Lung (tissue), 11 donors: ENCODE measurements at regions not wholly inside any gene's neighbourhood (a gene's known extent, or its start where the extent isn't known, plus 50 kb on each side); places are given as distances from the start of the nearest gene placed in this dataset.

Experiments used
- ATAC-seq: fragments of 200-7000 bp; cut with Tn5 transposase; one replicate; pipeline ENCODE4 v1.9.1; 2020; ENCODE audit warnings: moderate number of reproducible peaks; ENCODE audit not compliant: insufficient read depth, low FRiP score
- DNase-seq, 3 donors: peaks; one replicate each; pipeline ENCODE4 v3.0.0-alpha.2; 2013 to 2017
- H3K27ac ChIP-seq, 2 donors: one replicate each; pipeline ENCODE4 v1.5.1; 2013; ENCODE audit warnings: mild to moderate bottlenecking in 2 of 2, moderate library complexity in 2 of 2, control low read depth in 1 of 2, inconsistent platforms in 1 of 2, low read depth in 1 of 2, low read length in 1 of 2
- H3K27me3 ChIP-seq, 3 donors: one replicate each; pipeline ENCODE4 v1.5.1; 2013; ENCODE audit warnings: low read length in 2 of 3; ENCODE audit not compliant: control insufficient read depth in 3 of 3, insufficient read depth in 3 of 3
- H3K36me3 ChIP-seq, 4 donors: one replicate each; pipeline ENCODE4 v1.5.1; 2013; ENCODE audit warnings: low read length in 4 of 4, mild to moderate bottlenecking in 1 of 4, moderate library complexity in 1 of 4; ENCODE audit not compliant: control insufficient read depth in 4 of 4, insufficient read depth in 4 of 4
- H3K4me1 ChIP-seq, 5 donors: one replicate each; pipeline ENCODE4 v1.5.1; 2013; ENCODE audit warnings: low read length in 5 of 5, mild to moderate bottlenecking in 2 of 5, moderate library complexity in 1 of 5; ENCODE audit not compliant: control insufficient read depth in 5 of 5, insufficient read depth in 5 of 5
- H3K4me3 ChIP-seq: one replicate; pipeline ENCODE4 v1.5.1; 2013; ENCODE audit warnings: mild to moderate bottlenecking, control low read depth, moderate library complexity
- H3K9ac ChIP-seq, 2 donors: one replicate each; pipeline ENCODE4 v1.5.1; 2013; ENCODE audit warnings: low read length in 2 of 2, control low read depth in 1 of 2; ENCODE audit not compliant: insufficient read depth in 1 of 2
- H3K9me3 ChIP-seq, 4 donors: one replicate each; pipeline ENCODE4 v1.5.1; 2013; ENCODE audit warnings: low read length in 3 of 4, mild to moderate bottlenecking in 1 of 4, moderate library complexity in 1 of 4; ENCODE audit not compliant: control insufficient read depth in 4 of 4, insufficient read depth in 3 of 4
- WGBS, 2 donors: extraction: QIAGEN DNeasy Blood & Tissue Kit; methylation state at CpG; one replicate each; pipeline ENCODE4 v1.1.7; 2013; 5-methylcytosine and 5-hydroxymethylcytosine counted together
- TF ChIP-seq, protein P1 (sequence below): IDR thresholded peaks from 2 replicates; pipeline ENCODE4 v1.5.1; 2012; ENCODE audit warnings: mild to moderate bottlenecking; ENCODE audit errors: control extremely low read depth, extremely low read depth
- donor health status: control.
- donor health status: control.
- donor health status: Bipolar disorder and iron deficiency.
- donor health status: healthy.
- donor health status: DM: yes; HTN: yes; CAD: no.

DNA sequence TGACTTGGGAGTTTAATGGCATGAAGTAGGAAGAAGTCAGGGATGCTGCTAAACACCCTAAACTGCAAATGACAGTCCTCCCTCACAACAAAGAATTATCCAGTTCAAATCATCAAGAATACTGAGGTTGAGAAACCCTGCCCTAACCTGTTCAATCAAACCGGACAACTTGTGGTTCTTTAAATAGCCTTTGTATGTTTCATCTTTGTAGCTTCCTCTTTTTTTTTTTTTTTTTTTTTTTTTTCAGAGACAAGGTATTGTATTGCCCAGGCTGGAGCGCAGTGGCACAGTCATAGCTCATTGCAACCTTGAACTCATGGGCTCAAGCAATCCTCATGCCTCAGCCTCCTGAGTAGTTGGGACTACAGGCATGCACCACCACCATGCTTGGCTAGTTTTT, 52.5 kb upstream of the TTC29 start:
- Histone ChIP-seq H3K36me3 (no peaks in the 10 kb centered on the region), H3K4me3 (no peak overlapping the region), H3K9ac (no peak overlapping the region), H3K9me3 (peaks cover 0 to 2% (median 0%) of the 10 kb centered on the region in 4 donors), H3K27me3 (no peaks in the 10 kb centered on the region), H3K27ac (no peak overlapping the region), H3K4me1 (no peaks in the 10 kb centered on the region)
- TF ChIP-seq, protein P1, sequence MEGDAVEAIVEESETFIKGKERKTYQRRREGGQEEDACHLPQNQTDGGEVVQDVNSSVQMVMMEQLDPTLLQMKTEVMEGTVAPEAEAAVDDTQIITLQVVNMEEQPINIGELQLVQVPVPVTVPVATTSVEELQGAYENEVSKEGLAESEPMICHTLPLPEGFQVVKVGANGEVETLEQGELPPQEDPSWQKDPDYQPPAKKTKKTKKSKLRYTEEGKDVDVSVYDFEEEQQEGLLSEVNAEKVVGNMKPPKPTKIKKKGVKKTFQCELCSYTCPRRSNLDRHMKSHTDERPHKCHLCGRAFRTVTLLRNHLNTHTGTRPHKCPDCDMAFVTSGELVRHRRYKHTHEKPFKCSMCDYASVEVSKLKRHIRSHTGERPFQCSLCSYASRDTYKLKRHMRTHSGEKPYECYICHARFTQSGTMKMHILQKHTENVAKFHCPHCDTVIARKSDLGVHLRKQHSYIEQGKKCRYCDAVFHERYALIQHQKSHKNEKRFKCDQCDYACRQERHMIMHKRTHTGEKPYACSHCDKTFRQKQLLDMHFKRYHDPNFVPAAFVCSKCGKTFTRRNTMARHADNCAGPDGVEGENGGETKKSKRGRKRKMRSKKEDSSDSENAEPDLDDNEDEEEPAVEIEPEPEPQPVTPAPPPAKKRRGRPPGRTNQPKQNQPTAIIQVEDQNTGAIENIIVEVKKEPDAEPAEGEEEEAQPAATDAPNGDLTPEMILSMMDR, result no peak
- 52 to 68% methylated on average over 2 of the region's 2 CpGs for WGBS, 2 donors
- ATAC-seq (no peak), DNase-seq (no peak)

DNA sequence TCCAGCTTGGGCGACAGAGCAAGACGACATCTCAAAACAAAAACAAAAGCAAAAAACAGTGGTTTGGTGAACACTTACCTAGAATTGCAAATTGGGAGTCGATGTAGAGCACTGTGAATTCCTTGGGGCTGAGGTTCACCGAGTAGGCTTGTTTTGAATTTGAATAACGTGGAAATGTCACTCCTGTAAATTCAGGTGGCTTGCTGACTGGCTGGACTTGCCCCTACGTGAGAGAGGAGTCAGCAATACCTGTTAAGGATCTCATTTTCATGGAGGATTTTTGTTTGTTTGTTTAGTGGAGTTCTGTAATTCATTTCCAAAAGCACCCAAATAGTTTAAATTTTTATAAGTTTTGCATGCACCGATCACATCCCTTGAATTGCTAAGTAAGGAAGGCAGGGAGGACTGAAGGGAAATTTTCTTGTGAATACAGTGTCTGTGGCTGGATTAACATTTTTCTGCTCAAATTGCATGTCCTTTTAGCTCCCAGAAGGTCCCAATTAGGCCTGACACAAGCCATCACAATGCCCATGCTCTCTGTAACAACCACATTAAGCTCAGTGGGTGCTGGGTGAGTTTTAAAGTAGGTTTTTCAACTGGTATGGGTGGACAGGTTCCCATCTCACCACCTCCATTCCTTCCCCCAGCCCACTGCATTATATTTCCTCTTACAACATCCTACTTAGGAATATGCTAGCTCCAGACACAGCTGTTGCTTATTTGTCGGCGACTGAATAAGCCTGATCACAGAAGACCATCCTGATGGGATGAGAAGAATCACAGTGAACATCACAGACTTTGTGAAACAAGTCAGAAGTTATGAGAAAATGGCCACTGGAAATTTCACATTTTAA, 58.5 kb upstream of the TTC29 start:
- DNase-seq, result no peak
- Histone ChIP-seq H3K4me3 (no peak overlapping the region), H3K27ac (no peak overlapping the region), H3K36me3 (no peaks in the 10 kb centered on the region), H3K9ac (no peak overlapping the region), H3K4me1 (peaks cover 0 to 4% (median 0%) of the 10 kb centered on the region in 5 donors), H3K27me3 (no peaks in the 10 kb centered on the region), H3K9me3 (no peaks in the 10 kb centered on the region)
- TF ChIP-seq, protein P1, result no peak
- no peak for ATAC-seq
- WGBS, 2 donors, result 83 to 86% methylated on average over 9 of the region's 9 CpGs

GRCh38 chr4:147006229-147006628, 60.6 kb upstream of the TTC29 start:
- DNase-seq (no peak), ATAC-seq (no peak)
- no peak overlapping the region for H3K9ac ChIP-seq
- peaks cover 0 to 4% (median 0%) of the 10 kb centered on the region in 5 donors for H3K4me1 ChIP-seq
- H3K9me3 ChIP-seq, result no peaks in the 10 kb centered on the region
- no peaks in the 10 kb centered on the region for H3K27me3 ChIP-seq
- H3K36me3 ChIP-seq, result no peaks in the 10 kb centered on the region
- no peak overlapping the region for H3K27ac ChIP-seq
- no peak overlapping the region for H3K4me3 ChIP-seq
- TF ChIP-seq, protein P1, result no peak
- 93 to 94% methylated on average over 2 of the region's 2 CpGs for WGBS, 2 donors
